PFSK-1 (cell line): ENCODE measurements at regions not wholly inside any gene's neighbourhood (a gene's known extent, or its start where the extent isn't known, plus 50 kb on each side); places are given as distances from the start of the nearest gene placed in this dataset.

Experiments used
- POLR2AphosphoS5 ChIP-seq: IDR thresholded peaks from 2 replicates; pipeline ENCODE4 v1.6.1; 2012; ENCODE audit warnings: low read depth, mild to moderate bottlenecking, control low read depth, low read length, moderate library complexity
- SIN3A ChIP-seq: IDR thresholded peaks from 2 replicates; pipeline ENCODE4 v1.6.1; 2012; ENCODE audit warnings: mild to moderate bottlenecking, low read length, moderate library complexity, borderline replicate concordance; ENCODE audit not compliant: insufficient read depth
- TAF1 ChIP-seq: IDR thresholded peaks from 2 replicates; pipeline ENCODE4 v1.6.1; 2012; ENCODE audit warnings: low read length, control low read depth, borderline replicate concordance; ENCODE audit not compliant: insufficient read depth

DNA sequence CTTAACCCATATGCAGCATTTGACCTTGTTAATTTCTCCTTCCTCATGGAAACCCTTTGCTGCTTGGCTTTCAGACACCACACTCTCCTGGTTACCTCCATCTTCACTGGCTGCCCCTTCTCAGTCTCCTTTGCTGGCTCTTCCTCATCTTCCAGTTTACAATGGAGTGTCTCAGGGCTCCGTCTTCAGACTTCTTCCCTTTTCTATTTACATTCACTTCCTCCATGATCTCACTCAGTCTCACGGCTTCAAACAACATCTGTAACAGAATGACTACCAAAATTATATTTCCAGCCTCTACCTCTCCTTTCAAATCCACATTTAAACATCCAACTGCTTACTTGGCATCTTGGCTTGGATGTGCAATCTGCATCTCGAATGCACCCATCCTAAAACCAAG lies 140.4 kb downstream of the DKK1 start:
- no peak for TF ChIP-seq TAF1
- TF ChIP-seq SIN3A = no peak
- TF ChIP-seq POLR2AphosphoS5 = no peak
